Hepatocyte (in vitro differentiated cells): ENCODE measurements at regions not wholly inside any gene's neighbourhood (a gene's known extent, or its start where the extent isn't known, plus 50 kb on each side); places are given as distances from the start of the nearest gene placed in this dataset.

Experiments used
- EZH2phosphoT487 ChIP-seq: fragments of 200-600 bp; sonication (generic); IDR thresholded peaks from one replicate; pipeline ENCODE4 v1.6.1; 2018; ENCODE audit warnings: antibody characterized with exemption, mild to moderate bottlenecking, low read depth, moderate library complexity; ENCODE audit not compliant: unreplicated experiment, severe bottlenecking
- TF ChIP-seq, protein P1 (sequence below): fragments of 200-600 bp; sonication (generic); IDR thresholded peaks from 2 replicates; pipeline ENCODE4 v1.5.1; 2016; ENCODE audit warnings: antibody characterized with exemption, mild to moderate bottlenecking; ENCODE audit not compliant: poor library complexity

DNA sequence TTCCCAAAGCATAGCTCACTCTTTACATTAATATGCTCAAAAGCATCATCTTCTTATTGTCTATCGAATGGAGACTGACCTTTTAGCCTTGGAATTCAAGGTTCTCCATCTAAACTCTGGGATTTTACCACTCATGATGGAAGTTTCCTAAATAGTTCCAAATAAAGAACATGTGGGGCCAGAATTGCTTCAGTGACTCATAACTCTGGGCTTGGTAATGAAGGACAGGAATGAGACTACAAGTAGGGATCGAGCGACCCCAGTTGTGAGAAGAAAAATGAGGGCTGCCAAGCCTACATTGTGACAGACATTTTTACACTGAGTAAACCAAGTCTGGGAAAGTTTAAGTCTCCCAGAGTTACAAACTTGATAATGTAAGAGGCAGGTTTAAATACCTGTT lies 269.9 kb downstream of the CBLL2 start:
- TF ChIP-seq EZH2phosphoT487, result no peak
- TF ChIP-seq, protein P1, sequence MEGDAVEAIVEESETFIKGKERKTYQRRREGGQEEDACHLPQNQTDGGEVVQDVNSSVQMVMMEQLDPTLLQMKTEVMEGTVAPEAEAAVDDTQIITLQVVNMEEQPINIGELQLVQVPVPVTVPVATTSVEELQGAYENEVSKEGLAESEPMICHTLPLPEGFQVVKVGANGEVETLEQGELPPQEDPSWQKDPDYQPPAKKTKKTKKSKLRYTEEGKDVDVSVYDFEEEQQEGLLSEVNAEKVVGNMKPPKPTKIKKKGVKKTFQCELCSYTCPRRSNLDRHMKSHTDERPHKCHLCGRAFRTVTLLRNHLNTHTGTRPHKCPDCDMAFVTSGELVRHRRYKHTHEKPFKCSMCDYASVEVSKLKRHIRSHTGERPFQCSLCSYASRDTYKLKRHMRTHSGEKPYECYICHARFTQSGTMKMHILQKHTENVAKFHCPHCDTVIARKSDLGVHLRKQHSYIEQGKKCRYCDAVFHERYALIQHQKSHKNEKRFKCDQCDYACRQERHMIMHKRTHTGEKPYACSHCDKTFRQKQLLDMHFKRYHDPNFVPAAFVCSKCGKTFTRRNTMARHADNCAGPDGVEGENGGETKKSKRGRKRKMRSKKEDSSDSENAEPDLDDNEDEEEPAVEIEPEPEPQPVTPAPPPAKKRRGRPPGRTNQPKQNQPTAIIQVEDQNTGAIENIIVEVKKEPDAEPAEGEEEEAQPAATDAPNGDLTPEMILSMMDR, result no peak
